Activated naive CD4-positive, alpha-beta T cell treated with anti-CD3 and anti-CD28 coated beads, Interleukin-2, amount 50 U/mL, for 72 hours (primary cell): ENCODE measurements at regions not wholly inside any gene's neighbourhood (a gene's known extent, or its start where the extent isn't known, plus 50 kb on each side); places are given as distances from the start of the nearest gene placed in this dataset.
"Not testable (repeated sequence)": the region's sequence is repeated elsewhere in the genome, so short reads cannot be mapped to it uniquely, and the experiment has no call there.

ENCODE experiments used
- ATAC-seq, 2 donors: fragments of 150-1000 bp; cut with Tn5 transposase; 2 replicates each; pipeline ENCODE4 v1.10.0; 2021; ENCODE audit warnings: mild to moderate bottlenecking in 2 of 2, moderate library complexity in 2 of 2
- DNase-seq, 2 donors: peaks; one replicate each; pipeline ENCODE4 v3.0.0; 2021 to 2022; ENCODE audit warnings: low spot score in 2 of 2
- H3K27ac Mint-ChIP-seq, 2 donors: one replicate each; pipeline ENCODE4 v1.8.0; 2022; ENCODE audit warnings: mild to moderate bottlenecking in 2 of 2, mixed read lengths in 2 of 2
- H3K36me3 Mint-ChIP-seq, 2 donors: one replicate each; pipeline ENCODE4 v1.8.0; 2022; ENCODE audit warnings: mixed read lengths in 2 of 2
- H3K9me3 Mint-ChIP-seq, 2 donors: one replicate each; pipeline ENCODE4 v1.8.0; 2022; ENCODE audit warnings: mixed read lengths in 2 of 2

DNA sequence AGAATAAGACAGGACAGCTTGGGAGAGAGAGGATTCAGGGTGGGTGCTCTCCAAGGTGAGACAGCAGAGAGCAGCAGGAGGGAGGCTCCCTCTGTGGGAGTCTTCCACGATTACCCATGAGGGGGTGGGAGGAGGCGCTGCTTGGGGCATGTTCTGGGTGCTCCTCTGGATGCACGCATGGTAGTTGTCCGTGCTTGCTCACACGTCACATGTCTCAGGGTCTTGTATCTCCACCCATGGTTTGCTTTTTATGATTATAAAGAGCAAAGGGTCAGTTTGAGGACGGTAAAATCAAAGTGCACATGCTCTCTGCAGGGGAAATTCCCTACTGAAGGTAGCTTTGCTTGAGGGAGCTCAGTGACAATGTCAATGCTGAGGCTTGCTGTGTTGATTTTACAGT lies 338.4 kb downstream of the THBS2 start:
- Mint-ChIP-seq H3K27ac (no peak overlapping the region), H3K9me3 (no peaks in the 10 kb centered on the region), H3K36me3 (no peaks in the 10 kb centered on the region)
- DNase-seq (no peak), ATAC-seq (no peak)

DNA sequence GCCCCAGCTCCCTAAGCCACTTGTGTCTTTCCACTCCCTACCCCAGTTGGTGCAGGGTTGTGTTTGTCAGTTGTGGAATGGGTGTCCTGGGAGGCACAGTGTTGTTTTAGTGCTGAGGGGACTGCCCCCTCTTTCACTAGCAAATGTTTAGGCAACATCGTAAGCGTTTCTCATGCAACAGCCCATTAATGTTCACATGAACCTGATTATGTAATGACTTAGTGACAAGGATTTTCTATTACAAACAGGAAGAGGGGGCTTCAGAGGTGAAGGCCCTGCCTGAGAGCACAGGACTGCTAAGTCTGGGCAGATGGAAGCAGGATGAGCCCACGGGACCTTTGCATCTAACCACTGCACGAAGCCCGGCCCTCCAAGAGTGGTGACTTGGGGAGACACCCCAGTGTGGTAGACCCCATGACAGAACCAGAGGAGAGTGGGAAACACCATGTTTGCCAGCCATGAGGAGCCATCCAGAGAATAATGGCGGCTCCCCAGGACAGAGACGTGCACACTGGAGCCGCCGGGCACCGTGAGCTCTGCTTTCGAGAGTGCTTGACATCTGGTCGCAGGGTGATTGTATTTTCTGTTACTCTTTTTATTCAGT lies 339.7 kb downstream of the THBS2 start:
- no peaks in the 10 kb centered on the region for H3K9me3 Mint-ChIP-seq
- no peak overlapping the region for H3K27ac Mint-ChIP-seq
- H3K36me3 Mint-ChIP-seq, result no peaks in the 10 kb centered on the region
- DNase-seq, result no peak
- no peak for ATAC-seq

DNA sequence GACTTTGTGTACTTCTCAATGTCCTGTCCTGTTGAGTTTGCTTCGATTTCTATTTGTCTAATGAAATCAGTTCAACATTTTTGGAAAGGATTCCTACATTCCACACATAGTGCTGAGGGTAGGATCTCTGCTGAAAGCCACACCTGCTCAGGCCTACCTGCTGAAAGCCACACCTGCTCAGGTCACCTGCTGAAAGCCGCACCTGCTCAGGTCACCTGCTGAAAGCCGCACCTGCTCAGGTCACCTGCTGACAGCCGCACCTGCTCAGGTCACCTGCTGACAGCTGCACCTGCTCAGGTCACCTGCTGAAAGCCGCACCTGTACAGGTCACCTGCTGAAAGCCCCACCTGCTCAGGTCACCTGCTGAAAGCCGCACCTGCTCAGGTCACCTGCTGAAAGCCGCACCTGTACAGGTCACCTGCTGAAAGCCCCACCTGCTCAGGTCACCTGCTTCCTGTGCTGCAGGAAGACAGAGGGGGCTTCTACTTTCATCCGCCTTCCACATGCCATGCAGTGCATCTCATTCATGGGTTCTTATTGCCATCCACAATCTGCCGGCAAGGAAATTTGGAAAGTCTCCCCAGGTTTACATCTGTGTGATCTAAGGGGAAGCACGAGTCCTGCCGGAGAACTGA lies 340.3 kb downstream of the THBS2 start:
- not testable (repeated sequence) for DNase-seq, H3K9me3 Mint-ChIP-seq, H3K27ac Mint-ChIP-seq, H3K36me3 Mint-ChIP-seq, ATAC-seq

DNA sequence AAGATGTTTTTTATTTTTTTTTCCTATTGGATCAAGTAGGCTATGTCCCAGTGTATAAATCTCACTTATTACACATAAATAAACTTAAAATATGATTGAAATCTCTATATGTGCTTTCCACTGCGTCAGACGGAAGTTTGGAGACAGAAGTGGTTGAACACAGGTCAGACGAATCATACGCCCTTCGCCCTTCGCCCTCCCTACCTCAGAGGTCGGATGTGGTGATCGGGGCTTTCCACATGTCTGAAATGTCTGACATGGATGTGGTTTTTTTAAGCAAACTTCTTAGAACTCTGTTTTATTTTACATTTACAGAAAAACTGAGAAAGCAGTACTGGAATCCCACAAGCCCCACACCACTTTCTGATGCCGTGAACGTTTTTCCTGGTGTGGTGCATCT lies 344.4 kb downstream of the THBS2 start:
- DNase-seq (no peak), ATAC-seq (peak in 1 of 2 donors; percentile 24)
- H3K36me3 Mint-ChIP-seq, result peaks cover 0 to 5% of the 10 kb centered on the region in 2 donors
- no peaks in the 10 kb centered on the region for H3K9me3 Mint-ChIP-seq
- no peak overlapping the region for H3K27ac Mint-ChIP-seq

DNA sequence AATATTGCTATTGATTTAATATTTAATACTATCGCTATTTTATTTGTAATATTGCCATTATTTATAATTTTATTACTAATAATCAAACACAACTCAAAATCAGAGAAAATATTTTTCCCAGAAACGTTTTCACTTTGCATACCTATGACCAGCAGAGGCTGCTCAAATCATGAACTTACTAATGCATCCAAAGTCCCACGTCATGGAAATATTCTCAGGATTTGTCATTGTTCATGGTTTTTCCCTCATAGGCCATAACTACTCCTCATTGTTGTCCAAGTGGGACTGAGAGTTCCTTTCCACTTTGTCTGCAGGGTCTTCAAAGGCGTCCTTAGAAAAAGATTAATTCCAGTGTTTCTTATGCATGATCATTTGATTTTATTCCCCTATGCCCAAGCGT lies 344.8 kb downstream of the THBS2 start:
- Mint-ChIP-seq H3K9me3 (no peaks in the 10 kb centered on the region), H3K27ac (no peak overlapping the region), H3K36me3 (peaks cover 0 to 5% of the 10 kb centered on the region in 2 donors)
- DNase-seq, result no peak
- ATAC-seq, result no peak

DNA sequence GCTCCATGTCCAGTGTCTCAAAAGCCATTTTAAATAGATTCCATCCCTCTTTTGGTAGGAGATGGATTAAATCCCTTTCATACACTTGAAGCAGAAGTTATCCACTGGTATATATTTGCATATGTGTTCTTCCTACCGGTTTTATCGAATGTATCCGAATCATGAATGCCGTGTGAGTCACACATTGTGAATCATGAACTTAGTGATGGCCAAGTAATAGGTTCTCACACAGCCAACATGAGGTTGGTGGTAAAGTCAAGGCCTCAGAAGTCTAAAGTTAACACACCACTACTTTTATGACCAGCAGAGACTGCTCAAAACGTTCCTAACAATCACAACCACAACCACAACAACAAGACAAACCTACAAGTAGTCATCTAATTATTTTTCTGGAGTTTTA lies 345.5 kb downstream of the THBS2 start:
- ATAC-seq (peak in 1 of 2 donors; percentile 56), DNase-seq (no peak)
- Mint-ChIP-seq H3K9me3 (no peaks in the 10 kb centered on the region), H3K27ac (no peak overlapping the region), H3K36me3 (peaks cover 0 to 5% of the 10 kb centered on the region in 2 donors)

DNA sequence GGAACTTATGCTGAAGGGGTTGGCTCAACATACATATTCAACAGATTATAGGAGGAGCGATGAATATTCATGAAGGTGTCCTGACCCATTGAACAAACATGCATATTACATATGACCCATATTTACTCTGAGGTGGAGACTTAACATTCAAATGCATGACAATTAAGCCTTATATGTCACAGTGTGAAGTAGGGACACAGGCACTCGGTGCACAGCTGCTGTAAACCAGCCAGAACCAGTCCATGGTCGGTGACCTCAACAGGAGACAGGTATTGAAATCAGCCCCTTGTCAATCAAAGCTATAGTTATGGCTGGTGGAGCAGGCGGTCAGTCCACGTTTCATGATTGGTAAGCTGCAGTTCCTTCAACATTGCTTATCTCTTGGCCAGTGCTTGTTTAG lies 347.3 kb downstream of the THBS2 start:
- DNase-seq (no peak), ATAC-seq (no peak)
- no peaks in the 10 kb centered on the region for H3K9me3 Mint-ChIP-seq
- peaks cover 0 to 5% of the 10 kb centered on the region in 2 donors for H3K36me3 Mint-ChIP-seq
- no peak overlapping the region for H3K27ac Mint-ChIP-seq

DNA sequence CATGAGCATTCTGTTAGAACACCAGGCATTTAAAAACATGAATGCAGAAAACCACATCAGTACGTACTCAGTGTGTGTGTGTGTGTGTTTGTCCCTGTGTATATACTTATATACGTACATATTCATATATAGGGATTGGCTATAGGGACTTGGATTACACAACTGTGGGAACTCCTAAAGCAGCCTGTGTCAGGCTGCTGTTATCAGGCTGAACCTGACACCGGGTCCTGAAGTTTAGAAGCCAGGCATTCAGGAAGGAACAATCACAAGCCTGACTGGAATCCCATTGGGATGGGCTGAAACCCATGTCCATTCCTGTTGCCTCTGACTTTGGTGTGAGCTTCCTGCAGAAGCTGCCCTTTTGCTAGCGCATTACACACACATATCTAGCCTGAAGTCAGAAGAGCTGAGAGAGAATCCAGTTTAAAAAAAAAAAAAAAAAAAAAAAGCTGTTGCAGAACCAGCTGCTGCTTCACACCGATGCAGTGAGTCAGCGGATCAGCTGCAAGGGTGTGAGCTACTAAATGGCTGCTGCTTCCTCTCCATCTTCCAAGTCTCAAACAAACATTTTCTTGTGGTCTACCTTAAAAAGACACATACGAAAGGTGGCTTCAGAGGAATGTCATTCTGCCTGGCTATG lies 348.1 kb downstream of the THBS2 start:
- no peak overlapping the region for H3K27ac Mint-ChIP-seq
- ATAC-seq (peak in 1 of 2 donors; percentile 29), DNase-seq (no peak)
- H3K9me3 Mint-ChIP-seq, result no peaks in the 10 kb centered on the region
- H3K36me3 Mint-ChIP-seq, result peaks cover 0 to 5% of the 10 kb centered on the region in 2 donors

DNA sequence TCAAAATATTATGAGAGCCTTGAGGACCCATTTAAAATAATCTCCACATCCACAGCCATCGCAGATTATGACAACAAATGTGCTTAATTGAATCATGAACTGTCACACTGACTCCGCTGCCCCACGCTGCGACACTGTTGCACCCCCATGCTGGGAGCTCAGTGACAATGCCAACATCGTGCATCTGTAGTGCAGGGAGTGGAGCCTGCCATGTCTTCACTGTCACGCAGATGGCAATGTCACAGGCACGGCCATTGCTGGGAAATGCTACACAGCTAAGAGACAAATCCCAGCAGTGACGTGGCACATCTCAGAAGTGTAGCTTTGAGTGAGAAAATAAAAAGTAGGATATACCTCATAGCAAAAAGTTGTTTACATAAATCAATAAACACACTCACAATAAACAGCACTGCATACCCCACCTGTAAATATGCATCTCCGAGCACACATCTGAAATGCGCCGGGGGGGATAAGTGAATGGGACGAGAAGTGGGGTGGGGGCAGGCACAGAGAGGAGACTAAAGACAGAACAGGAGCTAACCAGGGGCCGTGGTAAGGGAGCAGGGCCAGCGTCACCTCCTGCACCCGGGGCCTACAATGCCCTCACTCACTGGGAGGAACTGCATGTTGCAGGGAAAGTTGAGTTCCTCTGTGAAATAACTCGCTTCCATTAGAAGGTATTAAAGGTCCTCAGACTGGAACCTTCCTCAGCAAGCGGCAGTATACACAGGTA lies 349.9 kb downstream of the THBS2 start:
- DNase-seq (no peak), ATAC-seq (no peak)
- Mint-ChIP-seq H3K9me3 (no peaks in the 10 kb centered on the region), H3K36me3 (peaks cover 0 to 5% of the 10 kb centered on the region in 2 donors), H3K27ac (no peak overlapping the region)

DNA sequence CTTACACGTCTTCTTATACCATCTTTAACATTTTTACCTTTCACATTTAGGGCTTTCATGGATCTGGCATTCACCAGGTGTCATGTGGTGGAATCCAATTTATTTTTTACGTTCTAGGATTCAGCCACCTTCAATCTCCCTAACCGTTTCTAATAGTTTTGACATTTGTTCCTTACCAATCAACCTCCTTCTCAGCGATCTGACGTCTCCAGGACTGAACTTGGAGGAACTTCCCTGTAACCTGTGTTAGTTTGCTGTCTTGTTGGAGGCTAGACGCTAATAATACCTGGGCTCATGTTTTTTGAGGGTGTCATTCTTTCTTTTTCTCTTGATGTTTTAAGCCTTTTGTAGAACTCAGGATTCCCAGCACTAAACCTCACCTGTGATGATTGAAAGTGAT lies 351.6 kb downstream of the THBS2 start:
- ATAC-seq, result no peak
- H3K36me3 Mint-ChIP-seq, result no peaks in the 10 kb centered on the region
- H3K9me3 Mint-ChIP-seq, result no peaks in the 10 kb centered on the region
- no peak overlapping the region for H3K27ac Mint-ChIP-seq
- no peak for DNase-seq

DNA sequence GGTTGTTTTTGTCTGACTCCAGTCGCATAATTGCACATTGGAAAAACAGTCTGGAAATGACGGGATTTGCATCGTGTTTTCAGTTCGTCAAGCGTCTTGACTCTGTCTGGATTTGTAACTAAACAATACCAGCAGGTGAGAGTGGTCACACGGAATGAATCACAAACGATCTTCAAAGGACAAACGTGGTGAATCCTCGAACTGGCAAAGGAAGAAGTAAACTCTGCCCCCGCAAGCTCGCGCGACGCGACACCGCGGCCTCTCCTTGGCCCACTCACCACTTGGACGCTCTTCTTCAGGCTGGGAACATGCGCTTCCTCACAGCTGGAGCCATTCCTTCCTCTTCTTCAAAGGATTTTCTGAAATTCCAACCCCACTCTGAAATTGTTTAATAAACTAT lies 352.6 kb downstream of the THBS2 start:
- DNase-seq, result no peak
- ATAC-seq, result no peak
- Mint-ChIP-seq H3K27ac (no peak overlapping the region), H3K9me3 (no peaks in the 10 kb centered on the region), H3K36me3 (no peaks in the 10 kb centered on the region)

DNA sequence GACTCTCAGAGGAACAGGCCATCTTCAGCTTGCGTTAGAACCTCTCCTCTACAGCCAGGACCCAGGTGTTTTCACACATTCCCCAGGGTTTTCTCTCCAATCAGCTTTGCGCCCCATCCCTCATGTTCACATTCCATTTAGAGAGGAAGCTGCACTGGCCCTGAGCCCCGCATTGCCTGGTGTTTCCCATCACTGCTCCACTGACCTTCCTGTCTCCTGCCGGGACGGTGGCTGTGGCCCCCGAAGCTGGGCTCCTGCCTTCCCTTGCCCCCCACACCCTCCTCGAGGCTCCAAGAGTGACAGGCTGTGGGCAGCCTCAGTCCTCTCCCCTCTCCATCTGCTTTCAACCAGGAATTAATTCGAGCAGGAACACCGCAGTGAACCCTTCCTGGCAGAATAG lies 357.3 kb downstream of the THBS2 start:
- H3K27ac Mint-ChIP-seq, result peak overlapping the region; percentile 28 to 56

DNA sequence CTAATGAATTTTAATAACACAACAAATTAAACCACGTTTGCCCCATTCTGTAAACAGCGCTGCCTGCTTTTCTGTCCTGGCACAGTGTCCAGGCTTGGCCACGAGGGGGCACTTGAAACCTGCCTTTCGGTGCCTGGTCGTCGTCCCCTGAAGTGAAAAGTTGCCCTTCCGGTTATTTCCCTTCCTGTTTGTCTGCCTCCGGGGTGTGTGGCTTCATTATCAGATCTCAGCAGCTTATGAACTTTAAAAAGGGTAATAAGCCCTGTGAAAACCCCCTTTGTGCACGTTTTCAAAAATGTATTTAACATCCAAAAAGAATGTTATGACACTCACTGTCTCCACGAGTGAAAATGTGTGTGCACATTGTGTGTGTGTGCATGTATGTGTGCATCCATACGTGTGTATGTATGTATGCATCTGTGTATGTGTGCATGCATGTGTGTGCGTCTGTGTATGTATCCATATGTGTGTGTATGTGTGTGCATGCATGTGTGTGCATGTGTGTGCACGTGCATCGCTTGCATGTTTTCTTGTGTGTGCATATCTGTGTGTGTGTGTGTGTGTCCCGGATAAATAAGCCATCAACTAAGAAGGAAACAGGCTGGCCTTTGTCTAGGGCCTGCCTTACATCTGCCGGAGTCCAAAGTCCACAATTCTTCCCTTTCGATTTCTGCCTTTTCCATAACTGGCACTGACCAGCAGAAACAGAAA lies 358.4 kb downstream of the THBS2 start:
- DNase-seq (peak; percentile 69 to 82), ATAC-seq (peak; percentile 87 to 93)
- H3K27ac Mint-ChIP-seq, result peak overlapping the region in 1 of 2 donors; percentile 43
- no peaks in the 10 kb centered on the region for H3K36me3 Mint-ChIP-seq
- H3K9me3 Mint-ChIP-seq, result no peaks in the 10 kb centered on the region

More for the DNA sequence above, 357.3 kb downstream of the THBS2 start:
- H3K9me3 Mint-ChIP-seq, result no peaks in the 10 kb centered on the region
- no peaks in the 10 kb centered on the region for H3K36me3 Mint-ChIP-seq
- DNase-seq (no peak), ATAC-seq (no peak)

DNA sequence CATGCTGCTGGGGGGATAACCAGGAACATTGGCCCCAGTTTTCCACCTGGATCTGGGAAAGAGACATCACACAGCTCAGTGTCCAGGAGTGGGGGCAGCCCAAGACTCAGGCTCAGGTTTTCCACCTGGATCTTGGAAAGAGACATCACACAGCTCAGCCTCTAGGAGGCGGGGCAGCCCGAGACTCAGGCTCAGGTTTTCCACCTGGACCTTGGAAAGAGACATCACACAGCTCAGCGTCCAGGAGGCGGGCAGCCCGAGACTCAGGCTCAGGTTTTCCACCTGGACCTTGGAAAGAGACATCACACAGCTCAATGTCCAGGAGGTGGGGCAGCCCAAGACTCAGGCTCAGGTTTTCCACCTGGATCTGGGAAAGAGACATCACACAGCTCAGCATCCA lies 361.6 kb downstream of the THBS2 start:
- no peaks in the 10 kb centered on the region for H3K36me3 Mint-ChIP-seq
- ATAC-seq, result no peak

DNA sequence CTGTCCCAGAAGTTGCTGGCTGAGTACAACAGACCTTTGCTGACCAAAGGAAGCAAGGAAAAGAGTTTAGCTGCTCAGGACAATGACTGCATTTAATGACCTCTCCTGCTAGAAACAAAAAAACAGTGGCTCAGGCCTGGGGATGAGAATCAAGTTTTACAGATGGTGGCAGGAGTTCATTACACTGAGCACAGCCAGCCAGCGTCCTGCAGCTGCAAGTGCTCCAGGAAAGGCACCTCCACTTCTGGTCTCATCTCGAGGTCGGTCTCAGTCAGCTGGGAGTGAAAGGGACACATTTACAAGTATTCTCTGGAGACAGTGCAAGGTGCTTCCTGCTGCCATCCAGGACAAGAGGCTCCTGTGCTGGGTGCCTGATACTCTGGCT lies 362.7 kb downstream of the THBS2 start:
- no peak for ATAC-seq
- no peak overlapping the region for H3K27ac Mint-ChIP-seq

More for the DNA sequence above, 361.6 kb downstream of the THBS2 start:
- no peak for DNase-seq
- H3K9me3 Mint-ChIP-seq, result no peaks in the 10 kb centered on the region
- no peak overlapping the region for H3K27ac Mint-ChIP-seq

DNA sequence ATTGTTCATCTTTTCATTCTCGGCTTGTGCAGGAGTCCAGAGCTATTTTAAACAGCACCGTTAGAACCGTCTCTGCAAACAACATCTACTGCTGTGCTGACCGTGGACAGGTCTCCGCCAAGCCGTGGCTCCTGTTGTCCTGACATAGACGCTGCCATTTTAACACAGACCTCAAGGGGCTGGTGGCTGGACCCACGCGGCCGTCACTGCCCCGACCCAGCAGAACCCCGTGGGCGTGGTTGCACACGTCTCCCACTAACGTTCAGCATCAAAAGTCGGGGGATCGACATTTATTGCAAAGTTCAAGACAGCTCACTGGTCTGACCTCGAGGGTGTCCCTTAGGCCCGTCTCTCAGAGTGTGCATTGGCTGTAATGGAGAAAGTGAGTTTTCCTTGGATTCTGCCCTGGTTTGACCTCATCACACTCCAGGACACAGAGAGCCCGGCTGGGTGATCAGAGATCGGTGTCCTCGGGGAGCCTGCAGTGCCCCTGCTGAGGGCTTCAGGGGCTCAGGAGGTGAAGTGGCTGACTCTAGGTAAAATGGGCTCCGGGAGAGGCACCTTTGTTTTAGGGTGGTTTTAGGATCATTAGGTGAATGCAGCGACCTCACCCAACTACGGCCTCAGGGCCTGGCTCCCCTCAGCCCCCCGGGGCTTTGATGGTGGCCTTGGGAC lies 363.2 kb downstream of the THBS2 start:
- ATAC-seq (no peak), DNase-seq (no peak)
- Mint-ChIP-seq H3K27ac (no peak overlapping the region), H3K9me3 (no peaks in the 10 kb centered on the region), H3K36me3 (no peaks in the 10 kb centered on the region)

More for the DNA sequence above, 362.7 kb downstream of the THBS2 start:
- no peaks in the 10 kb centered on the region for H3K36me3 Mint-ChIP-seq
- DNase-seq, result no peak
- H3K9me3 Mint-ChIP-seq, result no peaks in the 10 kb centered on the region
